ENCODE measurements at regions not wholly inside any gene's neighbourhood (a gene's known extent, or its start where the extent isn't known, plus 50 kb on each side); places are given as distances from the start of the nearest gene placed in this dataset.
A peak's percentile ranks its signal among the peaks of the same experiment; 100 is the strongest.
"Not testable (repeated sequence)": the region's sequence is repeated elsewhere in the genome, so short reads cannot be mapped to it uniquely, and the experiment has no call there.

- in situ Hi-C loops (cut with MboI; ENCODE audit: low pct_unique_long_range_greater_than_20kb, low sequenced_read_pairs): no loop called here
- no peak for DNase-seq
Observed at GRCh38 chr7:91777522-91777921, 103.0 kb downstream of the MTERF1 start.

- in situ Hi-C loops (cut with MboI; ENCODE audit: low pct_unique_long_range_greater_than_20kb, low sequenced_read_pairs): no loop called here
- no peak for DNase-seq
Observed at GRCh38 chr7:91778416-91778815, 102.1 kb downstream of the MTERF1 start.

- in situ Hi-C loops (cut with MboI; ENCODE audit: low pct_unique_long_range_greater_than_20kb, low sequenced_read_pairs): no loop called here
- DNase-seq: no peak
Observed at GRCh38 chr7:91780521-91780920, 100.0 kb downstream of the MTERF1 start.

DNA sequence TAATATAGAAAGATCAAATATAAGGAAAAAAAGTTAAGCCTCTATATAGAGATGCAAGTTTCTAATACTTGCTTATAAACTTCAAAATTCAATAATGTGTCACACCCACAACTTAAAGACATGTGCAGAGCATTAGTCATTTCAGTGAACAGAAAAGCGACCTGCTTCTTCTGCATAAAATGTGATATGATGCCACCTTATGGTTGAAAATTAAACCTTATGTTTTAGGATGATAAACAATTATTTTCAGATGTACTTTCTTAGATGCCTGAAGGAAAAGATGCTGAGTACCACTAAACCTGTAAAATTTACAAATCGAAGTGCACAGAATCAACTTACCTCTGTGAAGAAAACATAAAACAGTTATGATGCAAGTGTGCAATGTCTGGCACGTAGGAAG is 96.0 kb downstream of the MTERF1 start:
- peak; percentile 9 for DNase-seq
- in situ Hi-C loops (cut with MboI; ENCODE audit: low pct_unique_long_range_greater_than_20kb, low sequenced_read_pairs): no loop called here

GRCh38 chr7:91787931-91788330 is 92.6 kb downstream of the MTERF1 start:
- DNase-seq: no peak
- in situ Hi-C loops (cut with MboI; ENCODE audit: low pct_unique_long_range_greater_than_20kb, low sequenced_read_pairs): no loop called here

DNA sequence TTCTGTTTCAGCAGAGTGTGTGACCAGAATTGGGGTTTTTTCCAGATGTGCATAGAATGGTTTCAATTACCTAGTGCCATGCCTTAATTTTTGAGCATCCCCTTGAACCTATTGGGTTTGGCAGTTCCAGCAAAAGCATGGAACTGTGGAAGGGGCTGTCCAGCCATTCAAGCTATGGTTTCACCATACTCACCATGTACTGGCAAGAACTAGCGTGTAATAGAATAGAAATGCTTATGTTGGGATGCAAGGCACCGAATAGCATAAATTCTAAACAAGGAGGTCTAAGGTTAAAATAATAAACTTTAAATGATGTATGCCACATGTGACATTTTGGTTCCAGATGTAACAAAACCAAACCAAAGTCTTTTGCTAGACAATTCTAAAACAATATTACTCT is 91.4 kb downstream of the MTERF1 start:
- no peak for DNase-seq
- in situ Hi-C loops (cut with MboI; ENCODE audit: low pct_unique_long_range_greater_than_20kb, low sequenced_read_pairs): no loop called here

GRCh38 chr7:91789558-91789957 is 90.9 kb downstream of the MTERF1 start:
- in situ Hi-C loops (cut with MboI; ENCODE audit: low pct_unique_long_range_greater_than_20kb, low sequenced_read_pairs): no loop called here
- DNase-seq: no peak

DNA sequence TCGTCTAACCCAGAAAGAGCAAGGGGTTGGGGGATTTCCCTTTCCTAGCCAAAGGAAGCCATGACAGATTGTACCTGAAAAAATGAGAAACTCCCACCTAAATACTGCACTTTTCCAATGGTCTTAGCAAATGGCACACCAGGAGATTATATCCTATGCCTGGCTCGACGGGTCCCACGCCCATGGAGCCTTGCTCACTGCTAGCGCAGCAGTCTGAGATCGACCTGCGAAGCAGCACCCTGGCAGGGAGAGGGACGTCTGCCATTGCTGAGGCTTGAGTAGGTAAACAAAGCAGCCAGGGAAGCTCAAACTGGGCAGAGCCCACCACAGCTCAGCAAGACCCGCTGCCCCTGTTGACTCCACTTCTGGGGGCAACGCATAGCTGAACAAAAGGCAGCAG is 89.9 kb downstream of the MTERF1 start:
- in situ Hi-C loops (cut with MboI; ENCODE audit: low pct_unique_long_range_greater_than_20kb, low sequenced_read_pairs); DNase-seq: not testable (repeated sequence)

DNA sequence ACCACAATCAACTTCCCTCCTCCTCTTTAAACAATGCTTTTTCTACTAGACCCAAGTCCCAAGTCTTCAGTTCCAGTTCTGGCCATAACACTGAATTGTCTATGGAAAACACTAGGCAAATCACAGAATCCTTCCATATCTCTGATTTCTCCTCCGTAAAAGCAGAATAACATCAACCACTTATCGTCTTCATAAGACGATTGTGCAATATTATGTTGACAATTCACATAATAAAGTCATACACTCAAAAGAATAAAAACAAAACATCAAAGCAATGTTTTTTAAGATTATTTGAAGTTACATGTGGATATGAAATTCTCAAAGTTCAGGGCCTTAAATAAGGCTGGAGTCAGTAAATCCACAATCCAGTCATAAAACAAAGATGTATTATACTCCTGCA is 84.4 kb downstream of the MTERF1 start:
- in situ Hi-C loops (cut with MboI; ENCODE audit: low pct_unique_long_range_greater_than_20kb, low sequenced_read_pairs): no loop called here

DNA sequence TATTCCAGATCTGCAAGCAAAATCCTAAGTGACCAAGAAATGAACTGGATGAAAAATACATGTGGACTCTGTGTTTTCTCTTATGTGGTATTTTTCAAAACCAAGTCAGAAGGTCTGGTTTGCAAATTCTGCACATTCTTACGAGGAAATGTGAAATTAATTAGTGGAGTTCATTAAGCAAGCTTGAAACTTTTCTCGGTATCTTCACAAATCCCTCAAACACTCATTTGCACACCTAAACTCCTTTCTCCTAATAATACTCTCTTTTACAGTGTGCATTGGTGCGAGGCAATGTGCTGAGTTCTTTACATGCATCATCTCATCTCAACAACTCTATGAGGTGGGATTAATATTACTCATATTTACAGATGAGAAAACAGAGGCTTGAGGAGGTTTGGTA is 82.1 kb downstream of the MTERF1 start:
- in situ Hi-C loops (cut with MboI; ENCODE audit: low pct_unique_long_range_greater_than_20kb, low sequenced_read_pairs): no loop called here
- no peak for DNase-seq

More for the DNA sequence above, 84.4 kb downstream of the MTERF1 start:
- DNase-seq: no peak

GRCh38 chr7:91800389-91800788 is 80.1 kb downstream of the MTERF1 start:
- in situ Hi-C loops (cut with MboI; ENCODE audit: low pct_unique_long_range_greater_than_20kb, low sequenced_read_pairs): no loop called here
- no peak for DNase-seq

DNA sequence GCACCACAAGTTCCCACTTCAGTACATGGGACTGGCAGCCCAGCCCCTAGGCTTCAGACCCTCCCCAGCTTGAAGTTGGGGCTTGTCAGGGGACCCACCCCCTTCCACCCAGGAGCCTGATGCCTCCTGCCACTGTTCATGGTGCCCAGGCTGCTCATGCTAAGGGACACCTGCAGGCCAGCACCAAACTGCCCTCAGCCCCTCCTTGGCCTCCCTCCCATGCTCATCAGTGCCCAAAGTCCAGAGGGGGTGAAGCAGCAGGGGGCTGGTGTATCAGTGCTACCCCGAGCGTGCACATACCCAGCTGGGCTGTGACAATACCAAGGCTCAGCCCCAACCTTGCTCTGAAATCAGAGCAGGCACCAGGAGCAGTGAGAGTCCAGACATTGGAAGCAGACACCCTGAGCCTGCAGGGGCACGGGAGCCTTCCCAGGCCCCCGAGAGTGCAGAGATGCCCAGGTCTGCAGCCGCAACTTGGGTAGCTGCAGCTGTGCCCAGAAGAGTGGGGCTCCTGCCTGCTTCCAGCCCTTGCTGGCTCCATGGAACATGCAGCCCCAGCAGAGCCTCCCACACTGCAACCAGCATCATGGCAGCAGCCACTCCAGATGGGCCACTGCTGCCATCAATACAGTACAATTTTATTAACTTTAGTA is 79.0 kb downstream of the MTERF1 start:
- in situ Hi-C loops (cut with MboI; ENCODE audit: low pct_unique_long_range_greater_than_20kb, low sequenced_read_pairs): no loop called here
- no peak for DNase-seq

DNA sequence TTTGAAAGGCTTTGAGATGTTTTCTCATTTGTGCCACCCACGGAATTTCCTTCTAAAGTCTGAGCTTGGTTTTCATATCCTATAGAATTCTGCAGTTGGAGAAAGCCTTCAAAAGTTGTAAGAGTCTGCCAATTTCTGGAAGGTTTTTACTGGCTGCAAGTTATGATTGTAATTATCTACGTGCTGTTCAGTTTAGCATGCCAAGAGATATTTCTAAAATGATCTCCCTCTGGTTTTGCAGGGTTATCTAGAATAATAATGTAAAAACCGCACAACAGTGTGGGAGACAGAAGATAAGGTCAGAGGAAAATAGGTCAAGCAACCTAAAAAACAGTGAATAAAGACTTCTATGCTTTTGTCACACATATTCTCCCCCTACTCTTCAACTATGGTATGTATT is 69.3 kb downstream of the MTERF1 start:
- DNase-seq: no peak
- in situ Hi-C loops (cut with MboI; ENCODE audit: low pct_unique_long_range_greater_than_20kb, low sequenced_read_pairs): no loop called here

DNA sequence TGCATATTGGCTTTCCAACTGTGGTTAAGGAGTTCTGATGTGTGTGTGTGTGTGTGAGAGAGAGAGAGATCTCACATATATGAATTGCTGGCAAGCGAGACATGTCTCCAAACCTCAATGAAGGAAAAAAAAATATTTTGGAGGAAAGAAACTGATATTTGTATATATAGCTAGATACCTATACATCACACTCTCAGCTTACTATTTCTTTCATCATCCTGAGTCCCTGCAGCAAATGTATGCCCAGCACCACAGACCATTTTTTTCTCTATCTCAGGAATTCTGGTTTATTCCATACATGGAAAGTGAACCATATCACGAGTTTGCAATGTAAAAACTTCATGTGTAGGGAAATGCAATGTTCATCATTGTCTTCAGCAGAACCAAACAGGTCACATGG is 68.9 kb downstream of the MTERF1 start:
- DNase-seq: no peak
- in situ Hi-C loops (cut with MboI; ENCODE audit: low pct_unique_long_range_greater_than_20kb, low sequenced_read_pairs): no loop called here

DNA sequence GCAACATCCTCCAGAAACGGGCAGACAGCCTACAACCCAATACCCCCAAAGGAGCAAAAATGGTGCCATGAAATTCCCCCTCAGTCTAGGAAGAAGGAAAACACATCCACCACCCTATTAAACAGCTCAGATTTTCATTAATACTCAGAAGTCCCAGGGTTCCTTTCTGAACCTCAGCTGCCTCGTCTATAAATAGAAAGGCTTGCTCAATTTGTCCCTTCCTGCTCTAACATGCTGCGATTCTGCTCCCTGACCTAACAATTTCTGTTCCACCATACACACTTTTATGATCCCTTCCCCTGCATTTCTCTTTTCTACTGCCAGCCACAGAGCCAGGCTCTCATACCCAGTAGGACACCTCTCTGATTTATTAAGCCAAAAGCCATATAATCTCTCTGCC is 68.1 kb downstream of the MTERF1 start:
- no peak for DNase-seq
- in situ Hi-C loops (cut with MboI; ENCODE audit: low pct_unique_long_range_greater_than_20kb, low sequenced_read_pairs): no loop called here

GRCh38 chr7:91814189-91814588 is 66.3 kb downstream of the MTERF1 start:
- in situ Hi-C loops (cut with MboI; ENCODE audit: low pct_unique_long_range_greater_than_20kb, low sequenced_read_pairs): no loop called here
- DNase-seq: no peak

Data from KBM-7 (cell line).